T-helper 2 cell treated with Interferon-gamma antibody and Interleukin-4, amounts not matched to agents 100 ng/mL and 5 ng/mL, for 36 hours (primary cell): ENCODE measurements at regions not wholly inside any gene's neighbourhood (a gene's known extent, or its start where the extent isn't known, plus 50 kb on each side); places are given as distances from the start of the nearest gene placed in this dataset.
"Not testable (repeated sequence)": the region's sequence is repeated elsewhere in the genome, so short reads cannot be mapped to it uniquely, and the experiment has no call there.

Experiments
- intact Hi-C: fragments of 100-400 bp; cut with micrococcal nuclease; formaldehyde crosslinking; loops from one replicate; pipeline ENCODE4 v1.15.1; 2023

- intact Hi-C loops: no loop called here
These were observed 288.8 kb upstream of the HS6ST1 start for GRCh38 chr2:128607440-128607839.

GRCh38 chr2:128607911-128608506 lies 289.3 kb upstream of the HS6ST1 start:
- intact Hi-C loops: no loop called here

GRCh38 chr2:128608921-128609880 lies 290.5 kb upstream of the HS6ST1 start:
- intact Hi-C loops: no loop called here

DNA sequence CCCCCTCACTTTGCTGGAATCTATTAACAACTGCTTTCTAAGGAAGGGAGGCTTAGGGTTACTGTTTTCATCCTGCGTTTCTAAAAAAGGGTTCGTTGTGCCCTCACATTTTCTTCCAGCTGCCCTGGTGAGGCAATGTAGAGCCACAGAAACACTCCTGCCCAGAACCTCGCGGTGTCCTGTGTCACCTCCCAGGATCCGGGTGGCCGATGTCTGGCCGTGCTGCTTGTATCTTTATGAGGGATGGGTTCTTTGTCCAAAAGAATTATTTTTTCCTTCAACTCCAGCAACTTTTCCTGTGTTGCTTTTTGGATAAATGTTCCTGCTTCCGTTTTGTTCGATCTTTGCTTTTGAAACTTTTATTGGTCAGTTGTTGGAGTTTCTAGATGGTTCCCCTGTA lies 291.8 kb upstream of the HS6ST1 start:
- intact Hi-C loops: no loop called here

DNA sequence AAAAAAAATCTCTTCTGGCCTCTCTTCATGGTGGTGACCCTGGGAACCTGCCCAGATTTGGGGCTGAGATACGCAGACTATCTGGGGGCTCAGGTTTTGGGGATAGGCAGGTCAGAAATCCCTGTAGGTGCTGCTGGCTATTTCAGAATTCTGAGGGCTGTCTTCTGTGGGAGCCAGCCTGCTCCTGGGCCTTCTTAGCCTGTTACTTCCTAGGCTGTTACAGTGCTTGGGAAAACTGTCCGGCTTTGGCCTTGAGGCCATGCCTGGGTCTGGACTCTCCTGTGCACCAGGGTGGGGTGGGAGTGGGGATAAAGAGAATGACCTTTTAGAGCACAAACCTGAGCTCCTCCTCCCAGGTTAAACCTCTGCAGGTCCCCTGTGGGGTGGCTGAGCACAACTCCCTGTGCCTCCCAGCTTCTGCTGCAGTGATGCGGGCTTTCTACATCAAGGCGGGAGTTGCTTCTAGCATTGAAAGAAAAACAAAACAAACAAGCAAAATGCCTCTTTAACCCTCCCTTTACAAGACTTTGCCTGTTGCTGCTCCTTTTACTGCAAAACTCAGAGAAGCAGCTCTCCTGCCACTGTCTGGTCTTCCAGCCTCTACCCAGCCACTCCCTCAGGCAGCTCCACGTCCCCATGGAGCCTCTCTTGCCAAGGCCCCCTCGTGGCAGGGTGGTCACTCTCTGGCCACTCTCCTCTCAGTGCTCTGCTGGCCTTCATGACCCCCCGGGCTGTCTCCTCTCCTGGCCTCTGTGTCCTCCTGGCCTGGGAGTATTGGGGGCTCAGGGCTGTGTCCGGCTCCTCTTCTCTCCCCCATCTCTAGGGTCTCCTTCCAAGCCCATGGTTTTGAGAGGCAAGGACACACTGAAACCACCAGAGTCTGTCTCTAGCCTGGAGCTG lies 293.0 kb upstream of the HS6ST1 start:
- intact Hi-C loops: no loop called here

- intact Hi-C loops: no loop called here
These were observed 294.0 kb upstream of the HS6ST1 start for GRCh38 chr2:128612628-128613027.

DNA sequence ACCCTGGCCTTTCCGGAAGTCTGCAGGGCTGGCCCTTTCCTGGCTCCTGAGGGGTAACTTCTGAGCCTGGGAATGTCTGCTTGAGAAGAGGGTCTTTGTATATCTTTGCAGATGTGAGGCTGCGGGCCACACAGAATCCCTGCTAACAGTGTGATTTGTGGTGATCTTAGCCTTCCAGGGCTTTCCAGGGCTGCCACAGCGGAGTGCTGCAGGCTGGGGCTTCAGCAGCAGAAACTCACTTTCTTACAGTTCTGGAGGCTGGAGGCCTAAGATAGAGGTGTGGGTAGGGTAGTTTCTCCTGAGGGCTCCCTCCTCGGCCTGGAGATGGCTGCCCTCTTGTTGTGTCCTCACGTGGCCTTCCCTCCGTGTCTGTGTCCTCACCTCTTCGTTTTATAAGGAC lies 294.7 kb upstream of the HS6ST1 start:
- intact Hi-C loops: no loop called here

- intact Hi-C loops: no loop called here
These were observed 295.2 kb upstream of the HS6ST1 start for GRCh38 chr2:128613876-128614275.

- intact Hi-C loops: not testable (repeated sequence)
These were observed 296.2 kb upstream of the HS6ST1 start for GRCh38 chr2:128614907-128615306.

GRCh38 chr2:128615571-128615970 lies 296.9 kb upstream of the HS6ST1 start:
- intact Hi-C loops: no loop called here

DNA sequence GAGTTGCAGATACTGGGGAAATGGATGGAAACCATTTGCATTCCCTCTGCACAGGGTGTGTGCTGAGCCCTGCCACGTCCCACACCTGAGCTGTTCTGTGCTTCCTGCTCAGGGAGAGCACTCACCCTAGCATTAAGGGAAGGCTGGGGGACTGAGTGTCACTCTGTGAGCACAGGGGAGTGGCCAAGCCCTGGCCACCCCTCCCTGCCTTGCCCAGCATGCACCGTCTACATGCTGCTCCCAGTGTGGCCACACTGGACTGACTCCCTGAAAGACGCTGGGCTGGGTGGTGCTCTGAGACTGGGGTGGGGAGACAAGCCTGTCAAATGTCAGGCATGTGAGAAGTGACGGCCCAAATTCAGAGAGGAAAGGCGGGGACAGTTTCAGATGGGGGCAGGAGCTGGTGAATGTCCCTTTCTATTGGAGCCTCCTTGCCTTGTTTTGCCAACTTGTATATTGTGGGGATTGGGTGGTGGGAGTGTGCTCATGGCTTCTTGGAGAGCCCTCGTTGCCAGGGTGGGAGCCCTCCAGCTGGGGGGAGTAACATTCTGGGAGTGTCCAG lies 298.4 kb upstream of the HS6ST1 start:
- intact Hi-C loops: no loop called here

DNA sequence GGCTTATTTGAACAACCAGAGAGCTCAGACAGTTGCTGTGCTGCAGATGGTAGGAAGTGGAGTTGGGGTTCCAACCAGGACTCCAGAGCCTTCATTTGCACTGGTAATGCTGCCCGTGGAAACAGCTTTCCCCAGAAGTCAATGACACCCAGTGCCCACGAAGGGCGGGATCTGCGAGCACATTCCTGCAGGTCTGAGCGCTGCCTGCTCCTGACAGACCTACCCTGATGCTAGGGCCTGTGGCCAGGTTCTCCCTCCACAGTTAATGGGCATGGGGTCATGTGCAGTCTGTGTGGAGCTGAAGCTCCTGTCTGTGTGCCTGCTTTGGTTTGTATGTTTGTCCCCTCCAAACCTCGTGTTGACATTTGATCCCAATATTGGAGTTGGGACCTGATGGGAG lies 299.0 kb upstream of the HS6ST1 start:
- intact Hi-C loops: no loop called here

DNA sequence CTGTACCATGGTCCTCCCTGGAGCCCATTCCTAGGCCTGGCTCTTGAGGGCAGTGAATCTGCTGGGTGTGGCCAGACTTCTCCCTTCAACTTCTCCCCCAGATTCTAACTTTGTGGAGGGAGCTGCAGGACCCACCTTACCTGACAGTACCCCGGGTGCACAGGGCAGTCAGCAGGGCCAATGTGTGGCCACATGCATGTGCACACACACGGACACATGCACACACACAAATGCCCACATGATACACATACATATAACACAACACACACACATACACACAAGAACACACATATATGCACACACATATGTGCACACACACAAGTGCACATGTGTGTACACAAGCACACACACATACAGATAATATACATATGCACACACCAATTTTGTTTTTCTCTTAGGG lies 300.0 kb upstream of the HS6ST1 start:
- intact Hi-C loops: no loop called here

- intact Hi-C loops: no loop called here
These were observed 301.0 kb upstream of the HS6ST1 start for GRCh38 chr2:128619471-128620325.

DNA sequence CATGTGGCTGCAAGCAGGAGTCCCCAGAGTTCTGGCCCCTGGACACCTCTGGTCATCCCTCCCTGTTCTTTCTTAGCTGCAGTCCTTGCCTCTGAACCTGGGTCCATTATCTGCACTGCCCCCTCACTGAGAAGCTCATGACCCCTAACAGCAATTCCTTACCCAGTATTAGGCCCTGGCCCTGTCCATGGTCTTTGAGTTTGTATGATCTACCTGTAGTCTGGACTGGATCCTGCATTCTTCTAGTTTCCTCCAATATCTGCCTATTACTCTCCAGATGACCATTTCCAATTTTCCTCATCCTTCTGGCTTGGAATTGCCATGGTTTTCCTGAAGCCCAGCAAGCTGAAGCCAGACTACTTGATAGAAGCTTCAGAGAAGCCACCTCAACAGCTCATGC lies 302.4 kb upstream of the HS6ST1 start:
- intact Hi-C loops: no loop called here

DNA sequence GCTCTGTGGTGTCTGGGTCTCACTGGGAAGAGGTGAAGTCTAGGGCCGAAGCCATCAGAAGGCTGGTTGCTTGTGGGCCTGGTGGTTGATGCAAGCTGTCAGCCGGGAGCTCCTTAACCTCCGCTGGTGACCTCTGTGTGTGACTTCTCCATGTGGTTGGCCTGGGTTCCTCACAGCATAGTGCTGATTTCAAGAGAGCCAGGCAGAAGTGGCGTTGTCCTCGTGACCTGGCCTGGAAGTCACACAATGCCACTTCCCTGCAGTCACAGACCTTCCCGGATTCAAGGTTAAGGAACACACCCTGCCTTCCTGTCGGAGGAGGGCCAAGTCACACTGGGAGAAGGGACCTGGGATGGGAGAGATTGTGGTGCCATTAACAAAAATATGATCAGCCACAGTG lies 303.7 kb upstream of the HS6ST1 start:
- intact Hi-C loops: no loop called here

- intact Hi-C loops: no loop called here
These were observed 304.4 kb upstream of the HS6ST1 start for GRCh38 chr2:128622955-128623620.

DNA sequence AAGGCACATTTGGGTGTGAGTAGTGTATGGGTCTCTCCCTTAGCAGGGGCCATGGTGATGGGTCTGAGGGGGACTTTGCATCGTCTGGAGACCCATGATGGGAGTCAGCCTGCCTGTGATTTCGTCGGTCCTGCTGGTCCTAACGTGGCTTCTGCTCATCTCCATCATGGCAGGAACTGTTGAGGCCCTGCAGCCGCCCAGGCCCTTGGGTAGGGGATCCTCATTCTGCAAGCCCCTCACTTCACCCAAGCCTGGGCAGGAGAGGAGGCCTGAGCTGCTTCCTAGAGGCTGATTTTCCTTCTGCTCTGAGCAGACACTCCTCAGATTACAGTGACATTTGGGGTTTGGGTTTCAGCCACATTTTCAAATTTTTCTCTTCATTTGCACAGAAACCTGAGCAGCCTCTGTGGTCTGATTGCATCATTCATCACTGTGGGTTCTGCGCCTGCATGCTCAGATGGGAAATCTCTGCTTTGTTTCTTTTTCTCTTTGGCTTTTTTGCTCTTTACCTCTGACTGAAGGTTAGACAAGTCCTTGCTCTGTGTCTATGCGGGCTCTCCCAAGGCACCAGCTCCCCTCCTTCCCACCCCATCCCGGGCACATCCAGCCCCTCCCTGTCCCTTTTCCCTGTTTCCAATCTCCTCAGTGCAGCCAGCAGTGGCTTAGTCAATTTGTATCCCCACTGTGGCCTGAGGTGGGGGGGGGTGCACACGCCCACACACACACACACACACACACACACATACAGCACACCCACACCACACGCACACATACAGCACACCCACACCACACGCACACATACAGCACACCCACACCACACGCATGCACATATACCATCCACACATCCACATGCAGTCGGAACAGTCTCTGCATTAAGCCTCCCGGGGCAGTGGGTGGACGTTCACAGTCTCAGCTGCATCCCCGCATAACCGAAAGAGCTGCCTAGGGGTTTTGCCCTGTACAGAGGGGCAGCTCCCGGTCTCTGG lies 305.4 kb upstream of the HS6ST1 start:
- intact Hi-C loops: loop anchor here (1.0 kb wide), 1 partner anchor 151 kb away; no protein-coding TSS in a partner anchor

DNA sequence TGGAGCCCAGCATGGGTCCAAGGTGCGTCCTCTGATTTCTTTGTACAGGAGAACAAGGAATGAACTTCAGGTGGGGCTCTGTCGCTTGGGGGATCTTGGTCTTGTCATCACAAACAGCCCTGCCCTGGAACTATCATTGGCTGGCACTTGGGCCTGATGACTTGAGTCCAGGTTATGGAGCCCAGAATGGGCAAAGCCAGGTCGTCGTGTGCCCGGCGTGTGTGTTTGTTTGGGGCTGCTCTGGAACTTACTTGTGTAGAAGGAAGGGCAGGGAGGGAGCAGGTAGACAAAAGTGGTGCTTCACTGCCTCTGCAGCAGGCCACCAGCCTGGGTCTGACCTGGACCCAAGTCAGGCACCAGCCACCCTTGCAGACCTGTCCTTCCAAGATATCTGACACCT lies 306.3 kb upstream of the HS6ST1 start:
- intact Hi-C loops: loop anchor here (1.0 kb wide), 1 partner anchor 152 kb away; no protein-coding TSS in a partner anchor
